ENCODE measurements at regions not wholly inside any gene's neighbourhood (a gene's known extent, or its start where the extent isn't known, plus 50 kb on each side); places are given as distances from the start of the nearest gene placed in this dataset.

DNA sequence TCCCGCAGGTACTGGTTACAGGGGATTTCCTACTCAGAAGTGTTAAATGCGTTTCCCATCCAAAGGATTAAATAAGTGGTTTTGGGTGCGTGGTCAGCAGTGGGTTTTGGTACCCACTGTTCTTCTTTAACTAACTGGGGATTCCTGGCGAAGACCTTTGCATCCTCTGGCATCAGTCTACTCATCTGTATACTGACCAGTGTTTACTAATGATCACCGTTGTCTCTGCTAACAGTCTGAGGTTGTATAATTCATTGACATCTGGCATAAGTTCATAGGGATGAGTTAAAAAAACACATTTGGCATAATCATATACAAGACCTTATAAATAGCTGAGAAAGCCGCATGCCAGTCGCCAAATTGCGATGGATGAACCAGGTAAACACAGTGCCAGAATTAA lies 339.1 kb downstream of the PMP22 start:
- H3K4me2 ChIP-seq (ENCODE audit: low read length), result no peak overlapping the region
- TF ChIP-seq, protein P1, sequence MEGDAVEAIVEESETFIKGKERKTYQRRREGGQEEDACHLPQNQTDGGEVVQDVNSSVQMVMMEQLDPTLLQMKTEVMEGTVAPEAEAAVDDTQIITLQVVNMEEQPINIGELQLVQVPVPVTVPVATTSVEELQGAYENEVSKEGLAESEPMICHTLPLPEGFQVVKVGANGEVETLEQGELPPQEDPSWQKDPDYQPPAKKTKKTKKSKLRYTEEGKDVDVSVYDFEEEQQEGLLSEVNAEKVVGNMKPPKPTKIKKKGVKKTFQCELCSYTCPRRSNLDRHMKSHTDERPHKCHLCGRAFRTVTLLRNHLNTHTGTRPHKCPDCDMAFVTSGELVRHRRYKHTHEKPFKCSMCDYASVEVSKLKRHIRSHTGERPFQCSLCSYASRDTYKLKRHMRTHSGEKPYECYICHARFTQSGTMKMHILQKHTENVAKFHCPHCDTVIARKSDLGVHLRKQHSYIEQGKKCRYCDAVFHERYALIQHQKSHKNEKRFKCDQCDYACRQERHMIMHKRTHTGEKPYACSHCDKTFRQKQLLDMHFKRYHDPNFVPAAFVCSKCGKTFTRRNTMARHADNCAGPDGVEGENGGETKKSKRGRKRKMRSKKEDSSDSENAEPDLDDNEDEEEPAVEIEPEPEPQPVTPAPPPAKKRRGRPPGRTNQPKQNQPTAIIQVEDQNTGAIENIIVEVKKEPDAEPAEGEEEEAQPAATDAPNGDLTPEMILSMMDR (IDR thresholded peaks at IDR 0.05; ENCODE audit: low read depth, low read length), result no peak
- no peak for TF ChIP-seq EZH2phosphoT487 (IDR thresholded peaks at IDR 0.05; ENCODE audit: low read depth)
- H3K36me3 ChIP-seq (replicated peaks; ENCODE audit: low read depth, low read length), result no peaks in the 10 kb centered on the region
- no peak overlapping the region for H2AFZ ChIP-seq (ENCODE audit: low read depth, low read length)
- no peaks in the 10 kb centered on the region for H3K27me3 ChIP-seq (ENCODE audit: low read depth, low read length)
- H3K79me2 ChIP-seq (ENCODE audit: low read length), result no peaks in the 10 kb centered on the region
- no peak overlapping the region for H3K27ac ChIP-seq (ENCODE audit: low read length)
- H3K9ac ChIP-seq (ENCODE audit: low read length), result no peak overlapping the region
- no peaks in the 10 kb centered on the region for H3K9me3 ChIP-seq (ENCODE audit: insufficient read depth, low read length)
- H3K4me1 ChIP-seq (ENCODE audit: low read length), result no peaks in the 10 kb centered on the region
- H3K4me3 ChIP-seq (ENCODE audit: low read length), result no peak overlapping the region
- H4K20me1 ChIP-seq (ENCODE audit: insufficient read depth, low read length), result no peaks in the 10 kb centered on the region

DNA sequence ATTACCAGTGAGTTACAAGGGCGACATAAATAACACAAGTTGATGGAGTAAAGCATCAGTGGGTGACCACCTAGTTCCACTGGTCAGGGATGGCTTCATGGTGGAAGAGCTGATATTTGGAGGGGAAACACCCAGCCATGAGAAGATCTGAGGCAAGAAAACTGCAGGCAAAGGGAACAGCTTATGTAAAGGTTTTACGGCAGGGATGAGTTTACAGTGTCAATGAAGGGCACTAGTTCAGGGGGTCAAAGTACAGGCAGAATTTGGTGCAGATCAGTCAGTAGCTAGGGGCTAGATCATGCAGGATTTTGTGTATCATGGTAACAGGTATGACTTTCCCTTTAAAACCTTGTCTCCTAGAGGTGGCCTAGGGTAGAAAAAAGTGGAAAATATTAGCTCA lies 339.6 kb downstream of the PMP22 start:
- no peaks in the 10 kb centered on the region for H4K20me1 ChIP-seq (ENCODE audit: insufficient read depth, low read length)
- no peak overlapping the region for H2AFZ ChIP-seq (ENCODE audit: low read depth, low read length)
- TF ChIP-seq EZH2phosphoT487 (IDR thresholded peaks at IDR 0.05; ENCODE audit: low read depth), result no peak
- TF ChIP-seq, protein P1 (IDR thresholded peaks at IDR 0.05; ENCODE audit: low read depth, low read length), result no peak
- no peak overlapping the region for H3K27ac ChIP-seq (ENCODE audit: low read length)
- no peaks in the 10 kb centered on the region for H3K27me3 ChIP-seq (ENCODE audit: low read depth, low read length)
- H3K79me2 ChIP-seq (ENCODE audit: low read length), result no peaks in the 10 kb centered on the region
- H3K9me3 ChIP-seq (ENCODE audit: insufficient read depth, low read length), result no peaks in the 10 kb centered on the region
- no peak overlapping the region for H3K4me2 ChIP-seq (ENCODE audit: low read length)
- no peak overlapping the region for H3K4me3 ChIP-seq (ENCODE audit: low read length)
- H3K36me3 ChIP-seq (replicated peaks; ENCODE audit: low read depth, low read length), result no peaks in the 10 kb centered on the region
- no peaks in the 10 kb centered on the region for H3K4me1 ChIP-seq (ENCODE audit: low read length)
- H3K9ac ChIP-seq (ENCODE audit: low read length), result no peak overlapping the region

DNA sequence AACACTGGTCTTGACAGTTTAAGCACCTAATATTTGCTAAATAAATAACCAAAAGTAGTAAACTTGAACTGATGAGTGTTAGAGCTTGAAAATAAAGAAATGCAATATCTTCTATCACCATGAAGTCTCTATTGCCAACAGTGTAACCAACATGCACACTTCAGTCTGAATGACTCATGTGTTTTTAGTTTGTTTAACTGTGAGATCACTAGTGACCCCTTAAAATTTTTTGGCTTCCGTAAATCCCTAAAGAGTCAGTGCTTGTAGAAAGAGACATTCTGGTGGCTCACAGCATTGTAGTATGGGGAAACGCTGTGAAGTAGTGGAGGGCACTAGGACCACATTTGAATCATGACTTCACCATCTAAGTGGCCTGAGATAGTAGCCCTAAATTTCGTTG lies 341.1 kb downstream of the PMP22 start:
- no peaks in the 10 kb centered on the region for H4K20me1 ChIP-seq (ENCODE audit: insufficient read depth, low read length)
- TF ChIP-seq, protein P1 (IDR thresholded peaks at IDR 0.05; ENCODE audit: low read depth, low read length), result no peak
- TF ChIP-seq EZH2phosphoT487 (IDR thresholded peaks at IDR 0.05; ENCODE audit: low read depth), result no peak
- H3K79me2 ChIP-seq (ENCODE audit: low read length), result no peaks in the 10 kb centered on the region
- no peak overlapping the region for H3K9ac ChIP-seq (ENCODE audit: low read length)
- H3K4me2 ChIP-seq (ENCODE audit: low read length), result no peak overlapping the region
- H3K27me3 ChIP-seq (ENCODE audit: low read depth, low read length), result no peaks in the 10 kb centered on the region
- no peaks in the 10 kb centered on the region for H3K4me1 ChIP-seq (ENCODE audit: low read length)
- no peak overlapping the region for H2AFZ ChIP-seq (ENCODE audit: low read depth, low read length)
- no peaks in the 10 kb centered on the region for H3K36me3 ChIP-seq (replicated peaks; ENCODE audit: low read depth, low read length)
- H3K4me3 ChIP-seq (ENCODE audit: low read length), result no peak overlapping the region
- no peak overlapping the region for H3K27ac ChIP-seq (ENCODE audit: low read length)
- no peaks in the 10 kb centered on the region for H3K9me3 ChIP-seq (ENCODE audit: insufficient read depth, low read length)

DNA sequence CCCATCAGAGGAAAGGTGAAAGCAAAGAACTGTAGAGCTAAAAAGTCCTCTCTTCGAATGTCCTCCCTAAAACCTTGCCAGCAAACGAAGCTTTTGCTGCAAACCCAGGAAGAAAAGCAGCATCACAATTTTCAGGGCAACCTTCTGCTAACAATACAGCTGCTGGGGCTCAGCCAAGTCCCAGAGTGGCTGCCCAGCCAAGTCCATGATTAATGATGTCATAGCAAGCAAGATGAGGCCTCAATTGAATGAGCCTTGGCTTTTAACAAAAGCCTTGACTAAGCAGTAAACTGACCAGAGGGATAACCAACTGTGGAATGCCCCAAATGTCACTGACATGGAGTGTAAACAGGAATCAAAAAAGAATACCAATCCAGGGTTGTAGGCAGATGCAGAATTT lies 342.7 kb downstream of the PMP22 start:
- Histone ChIP-seq H3K4me2 (ENCODE audit: low read length) (no peak overlapping the region), H3K36me3 (replicated peaks; ENCODE audit: low read depth, low read length) (no peaks in the 10 kb centered on the region), H3K27me3 (ENCODE audit: low read depth, low read length) (no peaks in the 10 kb centered on the region), H3K27ac (ENCODE audit: low read length) (no peak overlapping the region), H2AFZ (ENCODE audit: low read depth, low read length) (no peak overlapping the region), H3K9ac (ENCODE audit: low read length) (no peak overlapping the region), H3K4me3 (ENCODE audit: low read length) (no peak overlapping the region), H3K79me2 (ENCODE audit: low read length) (no peaks in the 10 kb centered on the region), H3K4me1 (ENCODE audit: low read length) (no peaks in the 10 kb centered on the region), H4K20me1 (ENCODE audit: insufficient read depth, low read length) (no peaks in the 10 kb centered on the region), H3K9me3 (ENCODE audit: insufficient read depth, low read length) (no peaks in the 10 kb centered on the region)
- no peak for TF ChIP-seq EZH2phosphoT487 (IDR thresholded peaks at IDR 0.05; ENCODE audit: low read depth)

DNA sequence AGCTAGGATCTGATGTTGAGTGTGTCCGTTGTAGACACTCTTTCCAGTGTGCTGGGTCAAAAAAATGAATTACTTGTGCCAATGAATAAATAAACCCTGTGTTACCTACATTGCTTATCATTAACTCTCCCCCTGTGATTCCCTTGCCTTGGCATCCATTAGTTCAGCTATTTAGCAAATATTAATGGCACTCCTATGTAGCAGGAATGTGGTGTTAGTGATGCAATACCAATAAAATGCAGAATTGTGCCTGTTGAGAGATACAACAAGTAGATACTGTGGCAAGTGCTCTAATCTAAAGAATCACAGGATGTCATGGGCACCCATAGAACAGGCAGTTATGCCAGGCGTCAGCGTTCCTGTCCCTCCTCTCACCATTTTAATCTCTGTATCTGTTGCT lies 343.2 kb downstream of the PMP22 start:
- H2AFZ ChIP-seq (ENCODE audit: low read depth, low read length), result no peak overlapping the region
- H3K36me3 ChIP-seq (replicated peaks; ENCODE audit: low read depth, low read length), result no peaks in the 10 kb centered on the region
- H3K27ac ChIP-seq (ENCODE audit: low read length), result no peak overlapping the region
- no peak overlapping the region for H3K4me3 ChIP-seq (ENCODE audit: low read length)
- H3K4me1 ChIP-seq (ENCODE audit: low read length), result no peaks in the 10 kb centered on the region
- no peak for TF ChIP-seq EZH2phosphoT487 (IDR thresholded peaks at IDR 0.05; ENCODE audit: low read depth)
- TF ChIP-seq, protein P1 (IDR thresholded peaks at IDR 0.05; ENCODE audit: low read depth, low read length), result no peak
- H3K9ac ChIP-seq (ENCODE audit: low read length), result no peak overlapping the region
- H3K4me2 ChIP-seq (ENCODE audit: low read length), result no peak overlapping the region
- H3K9me3 ChIP-seq (ENCODE audit: insufficient read depth, low read length), result no peaks in the 10 kb centered on the region
- H3K79me2 ChIP-seq (ENCODE audit: low read length), result no peaks in the 10 kb centered on the region
- no peaks in the 10 kb centered on the region for H4K20me1 ChIP-seq (ENCODE audit: insufficient read depth, low read length)
- H3K27me3 ChIP-seq (ENCODE audit: low read depth, low read length), result no peaks in the 10 kb centered on the region
